Sigmoid colon (tissue), 4 donors: ENCODE measurements at regions not wholly inside any gene's neighbourhood (a gene's known extent, or its start where the extent isn't known, plus 50 kb on each side); places are given as distances from the start of the nearest gene placed in this dataset.

Source experiments
- CTCF ChIP-seq, 4 experiments: fragments of 450-650 bp in 3 of 4; fragments of 200-600 bp in 1 of 4; IDR thresholded peaks; one replicate each; pipeline ENCODE4 v1.5.1; 2016 to 2019; ENCODE audit warnings: antibody characterized with exemption in 4 of 4, mild to moderate bottlenecking in 3 of 4, moderate library complexity in 2 of 4
- EP300 ChIP-seq, 4 donors: sonication (generic); formaldehyde crosslinking; IDR thresholded peaks; one replicate each; pipeline ENCODE4 v1.6.1; 2017; ENCODE audit warnings: antibody characterized with exemption in 4 of 4

- no peak for TF ChIP-seq CTCF (IDR thresholded peaks at IDR 0.05)
- no peak for TF ChIP-seq EP300 (IDR thresholded peaks at IDR 0.05)
These were observed 151.4 kb downstream of the SHQ1 start for GRCh38 chr3:72696815-72697214.
